Loucy (cell line): ENCODE measurements at regions not wholly inside any gene's neighbourhood (a gene's known extent, or its start where the extent isn't known, plus 50 kb on each side); places are given as distances from the start of the nearest gene placed in this dataset.

Experiments used
- CTCF ChIP-seq: fragments of 200-600 bp; sonication (generic); conservative IDR thresholded peaks from 2 replicates; pipeline ENCODE4 v1.5.1; 2014; ENCODE audit warnings: mild to moderate bottlenecking, antibody characterized with exemption, low read length
- EZH2phosphoT487 ChIP-seq: fragments of 200-600 bp; IDR thresholded peaks from 2 replicates; pipeline ENCODE4 v1.6.1; 2018; ENCODE audit warnings: antibody characterized with exemption, mild to moderate bottlenecking, moderate library complexity, borderline replicate concordance

DNA sequence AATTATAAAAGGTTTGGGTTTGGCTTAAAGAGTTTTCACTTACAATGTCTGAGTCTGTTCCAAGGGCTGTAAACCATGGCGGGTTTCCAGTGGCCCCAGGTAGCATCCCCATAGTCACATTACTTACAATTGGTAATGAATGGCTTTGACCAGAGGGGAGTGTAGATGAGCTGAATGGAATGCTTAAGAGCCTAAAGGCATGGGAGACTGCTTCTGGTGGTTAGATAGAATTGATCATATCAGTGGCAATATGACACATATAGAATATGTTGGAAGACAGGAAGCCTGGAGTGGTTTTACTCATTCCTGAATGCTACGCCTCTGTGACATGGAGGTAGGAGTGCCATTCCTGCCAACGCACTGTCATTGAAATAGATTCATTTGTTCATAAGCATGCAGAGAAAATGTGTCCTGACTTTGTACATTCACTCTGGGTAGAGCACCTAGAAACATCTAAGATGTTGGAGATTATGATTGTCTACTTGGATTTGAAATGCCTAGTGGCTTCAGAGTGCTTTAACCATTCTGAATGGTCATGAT lies 183.3 kb downstream of the BLID start:
- TF ChIP-seq CTCF (no peak), EZH2phosphoT487 (no peak)
